ENCODE measurements at regions not wholly inside any gene's neighbourhood (a gene's known extent, or its start where the extent isn't known, plus 50 kb on each side); places are given as distances from the start of the nearest gene placed in this dataset.

- TF ChIP-seq, protein P1, sequence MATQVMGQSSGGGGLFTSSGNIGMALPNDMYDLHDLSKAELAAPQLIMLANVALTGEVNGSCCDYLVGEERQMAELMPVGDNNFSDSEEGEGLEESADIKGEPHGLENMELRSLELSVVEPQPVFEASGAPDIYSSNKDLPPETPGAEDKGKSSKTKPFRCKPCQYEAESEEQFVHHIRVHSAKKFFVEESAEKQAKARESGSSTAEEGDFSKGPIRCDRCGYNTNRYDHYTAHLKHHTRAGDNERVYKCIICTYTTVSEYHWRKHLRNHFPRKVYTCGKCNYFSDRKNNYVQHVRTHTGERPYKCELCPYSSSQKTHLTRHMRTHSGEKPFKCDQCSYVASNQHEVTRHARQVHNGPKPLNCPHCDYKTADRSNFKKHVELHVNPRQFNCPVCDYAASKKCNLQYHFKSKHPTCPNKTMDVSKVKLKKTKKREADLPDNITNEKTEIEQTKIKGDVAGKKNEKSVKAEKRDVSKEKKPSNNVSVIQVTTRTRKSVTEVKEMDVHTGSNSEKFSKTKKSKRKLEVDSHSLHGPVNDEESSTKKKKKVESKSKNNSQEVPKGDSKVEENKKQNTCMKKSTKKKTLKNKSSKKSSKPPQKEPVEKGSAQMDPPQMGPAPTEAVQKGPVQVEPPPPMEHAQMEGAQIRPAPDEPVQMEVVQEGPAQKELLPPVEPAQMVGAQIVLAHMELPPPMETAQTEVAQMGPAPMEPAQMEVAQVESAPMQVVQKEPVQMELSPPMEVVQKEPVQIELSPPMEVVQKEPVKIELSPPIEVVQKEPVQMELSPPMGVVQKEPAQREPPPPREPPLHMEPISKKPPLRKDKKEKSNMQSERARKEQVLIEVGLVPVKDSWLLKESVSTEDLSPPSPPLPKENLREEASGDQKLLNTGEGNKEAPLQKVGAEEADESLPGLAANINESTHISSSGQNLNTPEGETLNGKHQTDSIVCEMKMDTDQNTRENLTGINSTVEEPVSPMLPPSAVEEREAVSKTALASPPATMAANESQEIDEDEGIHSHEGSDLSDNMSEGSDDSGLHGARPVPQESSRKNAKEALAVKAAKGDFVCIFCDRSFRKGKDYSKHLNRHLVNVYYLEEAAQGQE (IDR thresholded peaks at IDR 0.05; ENCODE audit: insufficient read depth in 1 of 2, low read depth in 2 of 2, low read length in 2 of 2): no peak
- no peak for TF ChIP-seq TAF1 (IDR thresholded peaks at IDR 0.05; ENCODE audit: borderline replicate concordance, insufficient read depth, low read length)
Observed at GRCh38 chr6:94049001-94049400, 629.6 kb upstream of the EPHA7 start.

All from PFSK-1 (cell line).